Endothelial cell of umbilical vein (primary cell): ENCODE measurements at regions not wholly inside any gene's neighbourhood (a gene's known extent, or its start where the extent isn't known, plus 50 kb on each side); places are given as distances from the start of the nearest gene placed in this dataset.

Experiments
- BruUV-seq: library from RNA; stranded (reverse); fragments of 400-500 nt; replicated peaks from 2 replicates; lab custom pipeline; 2021; lab: Mats Ljungman, UMichigan
- CTCF ChIA-PET: fragments of 300-600, 350-600 bp; sonication (Branson Sonifier 250); formaldehyde crosslinking; loops from one replicate; lab custom pipeline; 2021; ENCODE audit warnings: antibody characterized with exemption, inconsistent platforms; lab: Charles Lee
- POLR2A ChIA-PET: fragments of 300-600, 350-600 bp; sonication (Branson Sonifier 250); formaldehyde crosslinking; loops from one replicate; lab custom pipeline; 2021; ENCODE audit warnings: antibody characterized with exemption, inconsistent platforms; lab: Charles Lee
- DNase-seq: peaks from one replicate; pipeline ENCODE4 v3.0.0-alpha.2; 2011; ENCODE audit warnings: low read depth, low spot score
- FAIRE-seq: peaks from 2 replicates; lab custom pipeline; 2011; peaks lifted over from hg19 to GRCh38; lab: Jason Lieb, UNC
- H2AFZ ChIP-seq: 2 replicates; pipeline ENCODE4 v1.6.0; 2012; ENCODE audit warnings: low read depth, low read length, control low read depth, inconsistent platforms
- H3K27ac ChIP-seq: 2 replicates; pipeline ENCODE4 v1.5.1; 2011; ENCODE audit warnings: low read depth, mild to moderate bottlenecking, control low read depth, low read length, moderate library complexity; ENCODE audit not compliant: insufficient read depth
- H3K27me3 ChIP-seq, 2 experiments: 2 replicates each; pipeline versions ENCODE4 v1.6.0 to v1.6.1; 2011; ENCODE audit warnings: low read length in 2 of 2, mixed read lengths in 1 of 2; ENCODE audit not compliant: control insufficient read depth in 2 of 2, insufficient read depth in 2 of 2
- H3K36me3 ChIP-seq, 2 experiments: 2 replicates in 1 of 2; 3 replicates in 1 of 2; pipeline ENCODE4 v1.5.1; 2011; ENCODE audit warnings: low read length in 2 of 2, mild to moderate bottlenecking in 1 of 2, moderate library complexity in 1 of 2; ENCODE audit not compliant: control insufficient read depth in 2 of 2, insufficient read depth in 2 of 2; ENCODE audit errors: extremely low read depth in 1 of 2
- H3K4me1 ChIP-seq: 3 replicates; pipeline ENCODE4 v1.5.1; 2011; ENCODE audit warnings: mild to moderate bottlenecking, low read length; ENCODE audit not compliant: control insufficient read depth, insufficient read depth; ENCODE audit errors: extremely low read depth
- H3K4me2 ChIP-seq: 2 replicates; pipeline ENCODE4 v1.6.1; 2011; ENCODE audit warnings: low read length, control low read depth, mixed read lengths; ENCODE audit not compliant: insufficient read depth
- H3K4me3 ChIP-seq, 3 experiments: fragments of 200-600 bp in 1 of 3; sonication (generic), shearing (Covaris generic) in 1 of 3; replicated peaks in 1 of 3; 2 replicates each; pipeline ENCODE4 v1.5.1; 2011 to 2016; ENCODE audit warnings: control low read depth in 3 of 3, low read length in 3 of 3, mild to moderate bottlenecking in 2 of 3, inconsistent platforms in 1 of 3, low read depth in 1 of 3, moderate library complexity in 1 of 3; ENCODE audit not compliant: insufficient read depth in 1 of 3
- H3K79me2 ChIP-seq: 2 replicates; pipeline ENCODE4 v1.6.0; 2012; ENCODE audit warnings: low read length, inconsistent platforms; ENCODE audit not compliant: control insufficient read depth, insufficient read depth
- H3K9ac ChIP-seq: replicated peaks from 2 replicates; pipeline ENCODE3; 2011; ENCODE audit warnings: low read length, control low read depth; ENCODE audit not compliant: insufficient read depth; ENCODE audit errors: extremely low read depth
- H3K9me1 ChIP-seq: replicated peaks from 3 replicates; pipeline ENCODE4 v1.6.0; 2011; ENCODE audit warnings: mild to moderate bottlenecking, low read length; ENCODE audit not compliant: control insufficient read depth, insufficient read depth; ENCODE audit errors: extremely low read depth
- H3K9me3 ChIP-seq: replicated peaks from 2 replicates; pipeline ENCODE4 v1.5.1; 2012; ENCODE audit warnings: low read length, inconsistent platforms; ENCODE audit not compliant: control insufficient read depth, insufficient read depth
- H4K20me1 ChIP-seq: replicated peaks from 2 replicates; pipeline ENCODE3; 2011; ENCODE audit warnings: mild to moderate bottlenecking, low read length; ENCODE audit not compliant: control insufficient read depth, insufficient read depth; ENCODE audit errors: extremely low read depth
- CTCF ChIP-seq, 2 donors: IDR thresholded peaks; 1 replicate in 1 of 2; 2 replicates in 1 of 2; pipeline ENCODE4 v1.5.1; 2011; ENCODE audit warnings: low read length in 2 of 2, mild to moderate bottlenecking in 2 of 2, moderate library complexity in 2 of 2, control low read depth in 1 of 2, inconsistent platforms in 1 of 2, low read depth in 1 of 2; ENCODE audit not compliant: insufficient read depth in 1 of 2; ENCODE audit errors: extremely low read depth in 1 of 2
- EZH2 ChIP-seq: IDR thresholded peaks from 2 replicates; pipeline ENCODE4 v1.6.1; 2012; ENCODE audit warnings: borderline replicate concordance, low read depth, mild to moderate bottlenecking, moderate library complexity, low read length, inconsistent platforms; ENCODE audit not compliant: severe bottlenecking
- FOS ChIP-seq: IDR thresholded peaks from 2 replicates; pipeline ENCODE4 v1.6.1; 2011; ENCODE audit warnings: mild to moderate bottlenecking, low read length, moderate library complexity, borderline replicate concordance; ENCODE audit not compliant: insufficient read depth
- GATA2 ChIP-seq: IDR thresholded peaks from 2 replicates; pipeline ENCODE4 v1.7.0; 2011; ENCODE audit warnings: low read depth, mild to moderate bottlenecking, moderate library complexity, mixed read lengths, low read length; ENCODE audit not compliant: insufficient read length, insufficient read depth
- JUN ChIP-seq: IDR thresholded peaks from 2 replicates; pipeline ENCODE4 v1.6.1; 2011; ENCODE audit warnings: borderline replicate concordance, low read depth; ENCODE audit not compliant: insufficient read length, insufficient read depth
- MAX ChIP-seq: IDR thresholded peaks from 2 replicates; pipeline ENCODE4 v1.6.1; 2011; ENCODE audit not compliant: insufficient read depth, insufficient read length
- MYC ChIP-seq: IDR thresholded peaks from one replicate; pipeline ENCODE4 v1.6.1; 2011; ENCODE audit warnings: mild to moderate bottlenecking, low read depth, low read length
- POLR2A ChIP-seq: IDR thresholded peaks from 2 replicates; pipeline ENCODE4 v1.6.1; 2012; ENCODE audit warnings: low read depth, mild to moderate bottlenecking, control low read depth, low read length
- POLR2AphosphoS5 ChIP-seq: IDR thresholded peaks from 2 replicates; pipeline ENCODE4 v1.6.1; 2012; ENCODE audit warnings: low read depth, mild to moderate bottlenecking, control low read depth, low read length, moderate library complexity; ENCODE audit not compliant: insufficient read depth
- dilution Hi-C: fragments of 300-500 bp; cut with MboI; formaldehyde crosslinking; loops from one replicate; pipeline ENCODE4 v1.15.0; 2019; ENCODE audit warnings: low sequenced_read_pairs; ENCODE audit not compliant: extremely low pct_ligation_motif_present
- intact Hi-C: fragments of 100-400 bp; cut with micrococcal nuclease; formaldehyde crosslinking; loops from one replicate; pipeline ENCODE4 v1.10.0; 2022

GRCh38 chr2:238591732-238592131 lies 165.0 kb downstream of the ASB1 start:
- Histone ChIP-seq H3K9me1 (no peaks in the 10 kb centered on the region), H3K9ac (no peak overlapping the region), H3K36me3 (no peaks in the 10 kb centered on the region), H3K79me2 (no peaks in the 10 kb centered on the region), H3K4me3 (no peak overlapping the region), H3K9me3 (no peaks in the 10 kb centered on the region), H3K27me3 (no peaks in the 10 kb centered on the region), H2AFZ (no peak overlapping the region), H3K4me2 (no peak overlapping the region), H3K27ac (no peak overlapping the region), H3K4me1 (peaks cover 3% of the 10 kb centered on the region), H4K20me1 (no peaks in the 10 kb centered on the region)
- POLR2A ChIA-PET: no interaction called here
- dilution Hi-C loops: no loop called here
- DNase-seq (no peak), FAIRE-seq (no peak)
- CTCF ChIA-PET: no interaction called here
- intact Hi-C loops: loop anchor here (10.0 kb wide), 1 partner anchor 217 kb away; no protein-coding TSS in a partner anchor
- no TSS peak for BruUV-seq
- no peak for TF ChIP-seq POLR2A
- no peak for TF ChIP-seq FOS
- no peak for TF ChIP-seq GATA2
- TF ChIP-seq JUN: no peak
- TF ChIP-seq EZH2: no peak
- no peak for TF ChIP-seq MAX
- TF ChIP-seq POLR2AphosphoS5: no peak
- TF ChIP-seq CTCF (IDR thresholded peaks at IDR 0.05; ENCODE audit: extremely low read depth in 1 of 2, insufficient read depth in 1 of 2, low read depth in 1 of 2, low read length in 2 of 2): no peak
- TF ChIP-seq MYC: no peak
